HG02981 (cell line): ENCODE measurements at regions not wholly inside any gene's neighbourhood (a gene's known extent, or its start where the extent isn't known, plus 50 kb on each side); places are given as distances from the start of the nearest gene placed in this dataset.

Experiments
- ATAC-seq: cut with Tn5 transposase; IDR thresholded peaks from one replicate; pipeline ENCODE4 v1.9.1; 2021; ENCODE audit warnings: mild to moderate bottlenecking, moderate library complexity; ENCODE audit not compliant: unreplicated experiment

DNA sequence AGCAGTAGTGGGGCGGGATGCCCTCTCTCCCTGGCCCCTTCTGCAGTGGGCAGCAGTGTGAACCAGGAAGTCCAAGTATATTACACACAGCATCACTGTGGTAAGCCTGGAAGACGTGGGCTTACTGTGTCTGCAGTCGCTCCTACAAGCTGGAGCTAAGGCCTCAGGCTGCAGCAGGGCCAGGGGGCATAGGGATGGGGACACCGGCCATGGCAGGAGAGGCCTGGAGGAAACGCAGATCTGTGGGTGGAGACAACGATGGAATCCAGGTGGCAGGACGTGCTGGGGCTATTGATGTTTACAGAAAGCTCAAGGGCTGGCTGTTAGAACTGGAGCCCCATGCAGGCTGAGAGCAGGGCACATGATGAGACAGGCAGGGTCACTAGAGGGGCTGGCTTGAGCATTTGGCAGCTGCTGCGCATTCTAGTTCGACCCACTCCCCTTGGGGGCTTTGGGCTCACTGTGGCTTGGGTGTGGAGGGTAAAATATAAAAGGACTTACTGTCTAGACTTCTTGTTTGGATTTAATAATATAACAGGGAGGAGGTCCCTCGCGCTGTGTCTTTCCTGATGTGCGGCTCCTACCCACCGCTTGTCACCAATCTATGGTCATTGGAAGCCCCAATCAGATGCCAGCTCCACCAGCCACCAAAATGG, 539.5 kb downstream of the TBC1D22A start:
- ATAC-seq: no peak

DNA sequence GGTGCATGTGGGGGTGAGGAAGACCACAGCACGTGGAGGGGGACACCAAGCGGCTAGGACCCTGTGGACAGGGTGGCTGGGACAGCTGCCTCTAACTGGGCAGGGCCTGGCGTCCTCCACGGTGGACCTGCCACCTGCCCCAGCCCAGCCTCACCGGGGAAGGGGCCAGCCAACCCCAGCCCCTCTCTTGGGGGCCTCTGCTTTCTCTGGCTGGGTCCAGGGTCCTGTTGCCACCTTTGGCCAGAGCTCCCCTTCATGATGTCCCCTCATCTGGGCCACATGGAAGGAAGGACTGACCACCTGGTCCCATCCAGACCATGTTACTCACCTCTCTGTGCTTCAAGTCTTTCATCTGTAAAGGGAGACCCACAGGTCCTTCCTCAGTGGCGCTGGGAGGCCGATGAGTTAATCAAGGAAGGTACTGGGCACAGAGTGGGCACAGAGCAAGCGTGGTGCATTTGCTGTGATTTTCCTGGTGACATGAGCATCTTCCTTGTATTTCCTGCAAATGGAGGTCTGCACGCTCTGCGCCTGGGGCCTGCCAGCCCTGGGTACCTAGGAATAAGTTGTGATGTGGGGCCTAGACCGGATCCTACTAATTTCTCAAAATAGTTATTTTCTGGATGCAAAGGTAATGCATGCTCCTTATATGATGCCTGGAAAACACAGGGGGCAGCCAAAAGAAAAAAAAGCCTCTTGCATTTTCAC, 538.4 kb downstream of the TBC1D22A start:
- ATAC-seq: no peak

DNA sequence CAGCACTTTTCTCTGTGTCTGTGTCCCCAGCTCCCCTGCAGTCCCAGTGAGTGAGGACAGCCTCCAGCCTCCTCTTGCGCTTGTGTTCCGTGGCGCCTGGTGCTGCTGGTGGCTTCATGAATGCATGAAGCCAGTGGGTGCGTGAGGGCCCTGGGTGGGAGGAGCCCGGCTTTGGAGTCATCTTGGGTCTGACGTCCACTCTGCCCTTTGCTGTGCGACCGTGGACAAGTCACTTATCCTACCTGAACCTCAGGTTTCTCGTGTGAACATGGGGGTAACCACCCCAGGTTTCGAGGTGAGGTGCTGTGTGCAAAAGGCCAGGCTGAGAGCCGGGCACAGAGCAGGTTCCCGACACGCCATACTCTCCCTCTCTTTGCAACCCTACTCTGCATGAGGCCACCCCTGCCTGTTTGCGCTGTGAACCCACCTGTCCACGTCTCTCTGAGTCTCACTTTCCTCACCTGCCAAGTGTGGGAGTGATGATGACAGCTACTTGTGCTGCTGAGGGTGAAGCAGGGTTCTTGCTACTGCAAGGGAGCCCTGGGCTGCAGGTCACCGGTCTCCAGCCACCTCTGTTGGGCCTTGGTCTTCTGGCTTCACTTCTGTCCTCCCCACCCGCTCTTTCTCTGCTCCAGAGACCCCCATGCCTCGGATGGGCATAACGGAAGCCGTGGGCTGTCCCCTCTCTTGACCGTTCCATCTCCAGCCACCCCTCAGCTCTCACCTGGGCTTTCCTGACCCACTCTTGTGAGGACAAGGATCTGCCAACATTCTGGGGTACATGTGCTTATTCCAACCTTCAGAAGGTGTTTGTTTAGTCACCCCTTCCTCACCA, 537.6 kb downstream of the TBC1D22A start:
- ATAC-seq: no peak

DNA sequence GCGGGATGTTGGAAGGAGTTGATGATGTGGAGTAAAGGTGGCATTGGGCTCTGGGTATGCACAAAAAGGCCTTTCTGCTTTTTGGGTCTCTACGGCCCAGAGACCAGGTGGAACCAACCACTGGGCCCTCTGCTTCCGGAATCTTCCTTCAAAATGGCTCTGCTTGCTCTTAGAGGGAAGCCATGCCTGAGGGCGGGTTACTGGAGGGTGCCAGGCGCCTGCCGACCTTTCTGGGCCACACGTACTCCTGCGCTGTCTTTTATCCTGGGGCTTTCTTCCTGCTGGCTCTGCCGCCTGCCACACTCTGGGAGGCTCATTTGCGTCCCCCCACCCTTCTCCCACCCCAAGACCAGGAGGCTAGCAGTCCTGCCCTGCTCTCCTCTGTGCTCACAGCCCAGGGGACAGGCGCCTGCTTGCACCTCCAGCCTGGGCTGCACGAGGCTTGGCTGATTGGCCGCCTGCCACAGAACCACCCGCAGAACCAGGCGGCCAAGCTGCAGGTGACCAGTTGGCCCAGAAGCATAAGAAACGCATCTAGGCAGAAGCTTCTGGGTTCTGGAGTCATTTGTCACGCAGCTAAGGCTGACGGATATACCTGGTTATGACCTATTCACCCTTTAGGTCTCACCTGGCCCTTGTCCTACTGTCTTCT, 536.9 kb downstream of the TBC1D22A start:
- no peak for ATAC-seq

DNA sequence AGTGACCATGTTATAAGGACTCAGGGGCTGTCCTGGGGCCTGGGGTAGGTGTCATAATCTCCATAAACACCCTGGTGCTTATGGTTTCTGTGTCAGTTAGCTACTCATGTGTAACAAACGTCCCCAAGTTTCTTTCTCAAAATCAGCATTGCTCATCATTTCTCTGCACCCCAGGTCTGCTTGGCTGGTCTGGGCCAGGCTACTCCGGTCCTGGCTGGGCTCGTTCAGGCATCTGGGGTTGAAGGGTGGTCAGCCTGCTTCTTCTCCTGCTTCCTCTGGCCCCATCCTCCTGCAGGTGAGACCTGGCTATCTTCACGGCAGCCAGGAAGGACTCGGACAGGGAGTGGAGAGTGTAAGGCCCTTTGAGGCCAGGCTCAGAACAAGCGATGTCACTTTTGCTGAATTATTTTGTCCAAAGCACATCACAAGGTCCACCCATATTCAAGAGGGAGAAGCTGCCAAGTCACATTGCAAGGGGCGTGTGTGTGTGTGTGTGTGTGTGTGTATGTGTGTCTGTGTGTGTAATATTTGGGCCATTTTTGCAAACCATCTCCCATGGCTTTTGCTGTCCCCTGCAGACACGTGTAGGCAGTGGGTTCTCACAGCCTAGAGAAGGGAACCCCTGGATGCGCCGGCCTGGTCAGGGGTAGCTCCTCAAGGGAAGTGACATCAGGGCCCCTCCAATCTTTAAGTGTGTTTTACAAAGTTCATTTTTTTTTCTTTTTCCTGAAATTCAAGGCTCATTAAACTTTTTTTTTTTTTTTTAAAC, 535.8 kb downstream of the TBC1D22A start:
- ATAC-seq: no peak

DNA sequence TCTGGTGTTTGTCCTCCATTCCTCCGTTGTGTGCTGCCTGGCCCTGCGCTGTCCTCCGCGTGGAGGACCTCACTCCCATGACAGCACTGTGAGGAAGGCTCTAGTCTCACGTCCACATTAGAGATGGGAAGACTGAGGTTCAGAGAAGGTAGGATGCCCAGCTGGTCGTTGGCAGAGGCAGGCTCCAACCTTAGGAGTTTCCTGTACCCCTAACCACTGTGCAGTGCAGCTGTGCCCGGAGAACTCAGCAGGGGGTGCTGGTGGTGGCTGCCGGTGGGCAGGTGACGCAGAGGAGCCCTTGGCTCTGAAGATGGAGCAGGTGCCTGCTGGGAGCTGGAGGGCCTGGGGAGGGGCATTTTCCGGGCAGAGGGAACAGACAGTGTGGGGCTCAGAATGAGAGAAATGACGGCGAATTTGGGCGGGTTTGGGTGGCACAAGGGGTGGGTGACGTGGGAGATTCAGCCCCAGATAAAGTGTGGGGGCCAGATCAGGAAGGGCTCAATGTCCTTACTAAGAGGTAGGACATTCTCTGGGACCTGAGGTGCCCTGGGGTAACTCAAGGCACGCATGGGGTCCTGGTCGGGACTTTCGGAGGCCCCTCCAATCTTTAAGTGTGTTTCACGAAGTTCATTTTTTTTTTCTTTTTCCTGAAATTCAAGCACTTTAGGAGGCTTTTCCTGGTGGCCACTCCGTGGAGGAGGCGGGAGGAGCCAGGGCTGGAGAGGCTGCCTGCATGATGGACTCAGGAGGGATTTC, 535.0 kb downstream of the TBC1D22A start:
- ATAC-seq: no peak

DNA sequence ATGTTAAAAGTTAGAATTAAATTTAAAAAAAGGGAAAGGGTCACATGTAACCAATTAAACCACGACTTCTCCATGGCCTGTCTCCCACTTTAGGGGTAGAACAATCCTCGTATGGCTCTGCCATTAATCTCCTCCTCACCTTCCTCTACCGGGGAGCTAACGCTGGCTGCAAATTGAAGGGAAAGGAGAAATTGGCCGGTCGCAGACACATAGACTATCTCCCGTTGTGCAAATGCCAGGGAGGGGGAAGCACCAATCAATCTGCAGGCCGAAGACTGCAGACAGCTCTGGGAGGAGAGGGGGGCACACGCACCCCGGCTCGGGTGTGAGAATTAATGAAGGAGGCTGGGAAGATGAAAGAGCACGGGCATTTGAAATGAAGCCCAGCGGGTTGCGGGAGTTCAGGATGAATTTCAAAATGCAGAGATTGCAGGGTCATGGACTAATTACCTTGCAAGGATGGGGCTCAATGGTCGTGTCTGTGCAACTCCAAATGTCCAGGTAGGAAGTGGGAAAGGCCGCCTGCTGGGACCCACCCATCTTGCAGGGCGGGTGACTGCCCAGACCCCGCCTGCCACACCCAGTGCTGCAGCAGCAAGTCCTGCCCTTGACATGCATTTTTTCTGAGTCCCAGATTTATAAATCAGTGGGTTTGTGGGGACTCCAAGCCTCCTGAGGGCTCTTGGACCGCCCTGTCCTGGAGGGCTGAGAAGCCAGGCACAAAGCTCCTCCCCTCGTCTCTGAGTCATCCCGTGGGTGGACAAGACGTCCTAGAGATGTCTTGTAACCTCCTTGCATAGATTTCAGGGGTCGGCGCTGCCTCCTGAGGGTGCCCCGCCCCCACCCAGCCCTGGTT, 534.2 kb downstream of the TBC1D22A start:
- no peak for ATAC-seq

DNA sequence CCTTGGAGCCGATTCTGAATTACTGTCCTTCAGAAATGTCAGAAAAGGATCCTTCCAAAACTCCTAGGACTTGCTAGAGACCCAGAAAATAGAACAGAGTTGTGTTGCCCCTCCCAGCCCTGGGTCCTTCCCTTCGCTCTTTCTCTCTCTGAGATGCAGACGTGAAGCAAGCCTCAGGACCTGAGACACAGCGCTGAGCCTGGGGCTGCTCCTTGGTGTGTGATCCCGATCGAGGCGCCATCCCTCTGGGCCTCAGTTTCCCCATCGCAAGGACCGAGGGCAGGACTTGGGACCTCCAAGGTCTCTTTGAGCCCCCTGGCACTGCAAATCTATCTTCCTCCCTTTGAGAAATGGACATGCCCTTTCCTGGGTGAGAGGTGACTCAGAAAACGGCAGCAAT, 533.5 kb downstream of the TBC1D22A start:
- ATAC-seq: no peak

DNA sequence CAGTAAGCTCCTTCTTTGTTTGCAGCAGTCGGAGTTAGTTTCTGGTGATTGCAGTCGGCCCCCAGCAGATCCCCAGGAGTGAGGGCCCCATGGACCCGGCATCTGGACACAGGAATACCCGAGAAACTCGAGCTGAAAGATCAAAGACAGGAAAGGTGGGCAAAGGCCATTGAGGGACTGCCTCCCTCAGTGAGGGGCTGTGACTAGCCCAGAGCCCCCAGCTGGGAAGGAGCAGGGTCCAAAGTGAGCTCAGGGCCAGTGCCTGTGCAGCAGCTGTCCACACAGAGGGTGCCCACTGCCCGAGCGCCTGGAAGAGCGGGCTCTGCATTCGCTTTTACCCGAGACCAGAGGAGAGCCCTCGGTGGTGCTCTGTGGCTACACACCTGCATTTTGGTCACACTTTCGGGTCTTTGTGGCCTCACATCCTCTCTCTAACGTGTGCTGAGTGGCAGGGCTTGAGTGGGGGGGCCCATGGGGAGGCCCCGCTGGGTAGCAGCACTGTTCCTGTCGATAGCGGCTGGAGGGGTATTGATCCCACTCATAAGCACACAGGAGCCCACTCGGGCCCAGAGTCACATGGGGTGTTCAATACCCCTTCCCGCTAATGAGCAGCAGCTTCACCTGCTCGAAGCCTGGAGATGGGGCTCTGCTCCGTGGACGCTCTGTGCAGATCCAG, 532.9 kb downstream of the TBC1D22A start:
- no peak for ATAC-seq

DNA sequence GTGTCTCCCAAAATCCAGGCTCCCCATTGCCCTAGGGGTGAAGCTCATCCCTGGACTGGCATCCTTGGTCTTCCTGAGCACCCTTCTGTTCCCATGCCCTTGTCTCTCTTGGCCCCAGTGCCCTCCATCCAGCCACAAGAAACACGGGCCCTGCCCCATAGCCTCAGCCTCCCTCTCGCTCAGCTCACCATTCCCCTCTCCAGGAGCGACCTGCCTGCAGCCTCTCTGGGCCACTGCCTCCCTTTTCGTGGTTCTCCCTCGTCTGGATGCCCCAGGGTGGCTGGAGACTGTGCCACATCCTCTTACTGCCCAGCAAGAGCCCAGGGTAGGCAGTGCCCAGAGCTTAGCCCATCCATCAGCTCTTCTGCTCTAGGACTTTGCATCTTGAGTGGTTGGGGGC, 532.1 kb downstream of the TBC1D22A start:
- ATAC-seq: no peak

DNA sequence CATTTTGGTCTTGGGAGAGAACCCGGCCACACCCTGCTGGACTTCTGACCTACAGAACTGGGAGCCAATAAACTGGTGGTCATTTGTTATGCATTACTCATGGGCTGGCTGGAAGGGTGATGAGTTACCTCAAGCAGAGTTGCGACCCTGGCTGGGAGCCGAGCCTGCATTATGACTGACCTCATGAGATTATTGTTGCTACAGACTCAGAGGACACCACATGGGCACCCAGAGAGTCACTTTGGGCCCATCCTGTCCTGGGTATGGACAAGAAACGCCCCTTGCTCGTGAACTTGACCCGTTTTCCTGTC, 531.7 kb downstream of the TBC1D22A start:
- ATAC-seq: no peak

DNA sequence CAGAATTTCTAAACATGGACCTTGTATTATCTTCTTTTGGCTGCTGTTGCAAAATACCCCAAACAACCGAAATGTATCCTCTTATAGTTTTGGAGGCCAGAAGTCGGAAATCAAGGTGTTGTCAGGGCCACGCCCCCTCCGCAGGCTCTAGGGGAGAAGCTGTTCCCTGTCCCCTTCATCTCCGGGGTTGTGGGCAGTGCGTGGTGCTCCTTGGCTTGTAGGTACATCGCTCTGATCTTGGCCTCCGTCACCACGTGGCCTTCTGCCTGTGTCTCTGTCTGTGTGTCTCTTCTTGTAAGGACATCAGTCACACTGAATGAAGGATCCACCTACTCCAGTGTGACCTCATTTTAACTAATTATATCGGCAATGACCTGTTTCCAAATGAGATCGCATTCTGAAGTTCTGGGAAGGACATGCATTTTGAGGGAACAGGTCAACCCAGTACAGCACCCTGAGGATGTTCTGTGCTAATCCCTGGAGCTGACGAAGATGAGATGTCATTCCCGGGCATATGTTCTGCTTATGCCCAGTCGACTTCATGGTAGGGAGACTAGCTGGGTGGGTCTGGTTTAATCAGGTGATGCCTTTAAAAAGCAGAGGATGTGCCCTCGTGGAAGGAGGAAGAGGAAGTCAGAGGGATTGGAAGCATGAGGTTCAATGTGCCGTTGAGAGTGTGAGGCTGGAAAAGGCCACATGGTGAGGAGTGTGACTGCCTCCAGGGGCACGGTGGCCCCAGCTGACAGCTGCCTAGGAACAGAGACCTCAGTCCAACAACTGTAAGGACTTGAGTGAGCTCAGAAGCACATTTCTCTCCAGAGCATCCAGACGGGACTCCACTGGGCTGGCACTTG, 531.1 kb downstream of the TBC1D22A start:
- no peak for ATAC-seq

DNA sequence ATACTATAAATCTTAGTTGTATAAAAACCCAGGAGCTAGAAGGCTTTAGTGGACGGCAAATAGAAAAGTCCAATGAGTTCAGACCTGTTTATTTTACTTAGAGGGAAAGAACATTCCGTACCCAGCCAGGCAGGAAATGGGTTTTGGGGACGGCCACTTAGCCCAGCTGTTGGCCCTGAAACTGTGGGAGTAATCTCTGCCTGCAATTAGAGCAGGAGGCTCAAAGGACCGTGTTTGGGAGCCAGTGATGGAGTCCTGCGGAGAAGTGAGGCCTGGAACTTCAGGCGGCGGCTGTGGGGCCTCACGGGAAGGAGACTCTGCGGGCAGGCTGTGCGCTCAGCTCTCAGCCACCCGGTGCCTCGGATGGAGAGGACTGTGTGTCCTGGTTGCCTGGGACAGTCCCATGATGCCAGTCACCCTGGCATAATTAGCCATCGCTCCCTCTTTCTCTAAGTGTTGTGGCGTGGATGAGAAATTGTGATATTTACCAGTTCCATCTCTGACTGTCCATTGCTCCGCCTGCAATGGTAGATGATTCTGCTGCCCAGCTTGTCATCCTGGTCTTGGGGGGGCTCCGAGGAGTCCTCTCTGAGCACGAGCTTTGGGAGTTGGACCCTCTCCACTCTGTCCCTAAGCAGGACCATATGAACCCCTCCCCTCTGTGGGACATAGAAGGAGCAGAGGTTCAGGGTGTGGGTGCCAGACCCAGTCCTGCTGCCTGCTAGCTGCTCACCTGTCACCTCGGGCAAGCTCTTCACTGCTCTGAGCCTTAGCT, 530.3 kb downstream of the TBC1D22A start:
- ATAC-seq: no peak

DNA sequence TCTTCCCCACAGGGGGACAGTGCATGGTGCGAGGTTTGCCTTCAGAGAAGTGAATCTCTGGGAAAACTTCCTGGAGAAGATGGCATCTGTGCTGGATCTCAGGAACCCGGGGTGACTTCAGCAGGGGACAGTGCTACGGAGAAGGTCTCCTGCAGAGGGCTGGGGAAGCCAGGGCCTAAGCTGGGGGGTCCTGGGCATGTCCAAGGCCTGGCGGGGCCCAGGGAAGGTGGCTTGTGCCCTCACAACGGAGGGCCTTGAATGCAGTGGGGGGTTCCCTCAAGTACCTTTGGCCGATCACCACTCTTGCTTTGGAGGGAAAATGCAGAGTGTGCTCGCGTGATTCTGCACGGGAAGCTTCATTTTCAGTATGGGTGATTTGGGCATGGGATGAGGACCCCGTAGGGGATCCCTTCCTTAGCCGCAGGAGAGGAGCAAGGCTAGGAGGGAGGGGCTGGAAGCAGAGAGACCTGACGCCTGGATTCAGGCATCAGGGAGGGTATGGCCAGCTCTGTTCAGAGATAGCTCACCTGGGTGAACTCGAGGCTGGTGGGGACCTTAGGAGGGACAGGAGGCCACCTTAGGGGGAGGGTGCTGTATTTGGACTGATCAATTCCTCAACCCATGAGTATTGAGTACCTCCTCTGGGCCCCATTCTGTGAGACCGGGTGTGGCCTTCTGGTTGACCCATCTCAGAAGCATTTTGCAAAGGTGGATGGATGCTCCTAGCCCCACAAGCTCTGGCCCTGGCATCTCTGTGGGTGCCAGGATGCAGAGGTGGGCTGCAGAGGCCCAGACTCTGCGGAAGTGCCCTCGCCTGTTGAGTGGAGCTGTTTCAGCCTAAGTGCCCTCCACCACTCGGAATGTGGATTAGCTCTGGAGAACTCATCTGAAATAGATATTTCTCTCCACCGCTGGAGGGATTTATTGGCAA, 529.4 kb downstream of the TBC1D22A start:
- no peak for ATAC-seq

DNA sequence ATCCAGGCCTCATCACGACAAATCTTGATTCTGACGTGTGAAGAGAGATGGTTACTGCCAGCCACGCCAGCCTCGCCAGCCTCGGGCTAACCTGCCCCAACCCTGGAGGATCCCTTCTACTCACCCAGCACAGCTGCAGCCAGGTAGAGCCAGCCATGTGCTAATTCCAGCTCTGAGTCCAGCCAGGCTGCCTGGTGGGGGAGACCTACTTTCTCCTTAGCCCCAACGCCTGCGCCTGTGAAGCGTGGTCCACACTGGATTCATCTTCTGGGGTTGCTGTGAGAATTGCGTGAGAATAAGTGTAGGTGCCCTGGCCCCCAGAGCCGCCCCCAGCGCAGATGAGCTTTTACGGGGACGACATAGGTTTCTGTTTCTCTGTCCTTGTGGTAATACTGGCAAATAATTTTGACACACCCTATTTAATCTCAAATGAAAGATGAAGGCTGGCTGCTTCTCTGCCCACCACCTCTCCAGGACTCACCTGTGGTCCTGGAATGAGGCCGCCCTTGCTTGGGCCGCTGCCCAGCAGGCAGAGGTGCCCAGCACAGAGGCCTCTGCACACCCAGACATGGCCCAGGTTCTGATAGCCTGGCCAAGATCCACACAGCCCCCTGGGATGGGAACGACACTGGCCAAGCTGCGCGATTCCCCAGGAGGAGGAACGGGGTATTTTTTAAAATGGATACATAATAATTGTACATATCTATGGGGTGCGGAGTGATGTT, 528.4 kb downstream of the TBC1D22A start:
- ATAC-seq: no peak
